ENCODE measurements at regions not wholly inside any gene's neighbourhood (a gene's known extent, or its start where the extent isn't known, plus 50 kb on each side); places are given as distances from the start of the nearest gene placed in this dataset.

GRCh38 chrX:13892856-13893255 is 76.0 kb upstream of the GPM6B start:
- TF ChIP-seq EZH2 (IDR thresholded peaks at IDR 0.05; ENCODE audit: low read depth) = no peak
- TF ChIP-seq, protein P1, sequence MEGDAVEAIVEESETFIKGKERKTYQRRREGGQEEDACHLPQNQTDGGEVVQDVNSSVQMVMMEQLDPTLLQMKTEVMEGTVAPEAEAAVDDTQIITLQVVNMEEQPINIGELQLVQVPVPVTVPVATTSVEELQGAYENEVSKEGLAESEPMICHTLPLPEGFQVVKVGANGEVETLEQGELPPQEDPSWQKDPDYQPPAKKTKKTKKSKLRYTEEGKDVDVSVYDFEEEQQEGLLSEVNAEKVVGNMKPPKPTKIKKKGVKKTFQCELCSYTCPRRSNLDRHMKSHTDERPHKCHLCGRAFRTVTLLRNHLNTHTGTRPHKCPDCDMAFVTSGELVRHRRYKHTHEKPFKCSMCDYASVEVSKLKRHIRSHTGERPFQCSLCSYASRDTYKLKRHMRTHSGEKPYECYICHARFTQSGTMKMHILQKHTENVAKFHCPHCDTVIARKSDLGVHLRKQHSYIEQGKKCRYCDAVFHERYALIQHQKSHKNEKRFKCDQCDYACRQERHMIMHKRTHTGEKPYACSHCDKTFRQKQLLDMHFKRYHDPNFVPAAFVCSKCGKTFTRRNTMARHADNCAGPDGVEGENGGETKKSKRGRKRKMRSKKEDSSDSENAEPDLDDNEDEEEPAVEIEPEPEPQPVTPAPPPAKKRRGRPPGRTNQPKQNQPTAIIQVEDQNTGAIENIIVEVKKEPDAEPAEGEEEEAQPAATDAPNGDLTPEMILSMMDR (conservative IDR thresholded peaks at IDR 0.05) = no peak

Measured in PC-9 (cell line).